ENCODE measurements at regions not wholly inside any gene's neighbourhood (a gene's known extent, or its start where the extent isn't known, plus 50 kb on each side); places are given as distances from the start of the nearest gene placed in this dataset.

DNA sequence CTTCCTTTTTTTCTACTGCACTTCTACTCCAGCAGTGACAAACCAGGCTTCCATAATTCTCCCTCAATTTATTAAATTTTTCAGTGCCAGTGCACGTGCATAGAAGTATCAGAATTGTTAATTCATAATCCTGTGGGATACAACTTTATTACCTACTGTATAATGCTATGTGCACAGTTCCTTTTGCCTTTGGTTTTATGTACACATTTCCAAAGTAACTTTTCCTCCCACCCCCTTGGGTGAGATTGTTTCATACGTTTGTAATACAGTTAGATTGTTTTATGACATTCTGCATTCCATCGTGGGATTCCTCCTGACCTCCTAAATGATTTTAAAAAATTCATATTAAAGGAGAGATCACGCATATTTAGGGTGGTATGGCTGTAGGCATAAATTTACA is 128.1 kb downstream of the TTC6 start:
- Mint-ChIP-seq H3K27me3 (ENCODE audit: low read depth, unreplicated experiment) (no peaks in the 10 kb centered on the region), H3K4me1 (ENCODE audit: low read depth, unreplicated experiment) (no peaks in the 10 kb centered on the region), H3K4me3 (ENCODE audit: unreplicated experiment) (no peak overlapping the region), H3K36me3 (ENCODE audit: low read depth, unreplicated experiment) (no peaks in the 10 kb centered on the region), H3K27ac (ENCODE audit: unreplicated experiment) (no peak overlapping the region), H3K9me3 (ENCODE audit: unreplicated experiment) (no peaks in the 10 kb centered on the region)
- H3K27ac ChIP-seq (ENCODE audit: low read depth, low read length) = no peak overlapping the region
- no peaks in the 10 kb centered on the region for H3K27me3 ChIP-seq (ENCODE audit: insufficient read depth, low read length)
- H3K79me2 ChIP-seq (ENCODE audit: insufficient read depth, low read length) = no peaks in the 10 kb centered on the region
- no peaks in the 10 kb centered on the region for H3K9me3 ChIP-seq (ENCODE audit: insufficient read depth, low read depth, low read length)
- no peak overlapping the region for H3K4me3 ChIP-seq (ENCODE audit: insufficient read depth, low read depth, low read length)
- no peak for FAIRE-seq
- H3K36me3 ChIP-seq (ENCODE audit: insufficient read depth, low read length) = no peaks in the 10 kb centered on the region
- DNase-seq (ENCODE audit: low read depth) = no peak
- no peaks in the 10 kb centered on the region for H3K4me1 ChIP-seq (ENCODE audit: insufficient read depth, low read length)
- TF ChIP-seq EZH2 (IDR thresholded peaks at IDR 0.05; ENCODE audit: insufficient read depth, low read length) = no peak
- TF ChIP-seq, protein P1, sequence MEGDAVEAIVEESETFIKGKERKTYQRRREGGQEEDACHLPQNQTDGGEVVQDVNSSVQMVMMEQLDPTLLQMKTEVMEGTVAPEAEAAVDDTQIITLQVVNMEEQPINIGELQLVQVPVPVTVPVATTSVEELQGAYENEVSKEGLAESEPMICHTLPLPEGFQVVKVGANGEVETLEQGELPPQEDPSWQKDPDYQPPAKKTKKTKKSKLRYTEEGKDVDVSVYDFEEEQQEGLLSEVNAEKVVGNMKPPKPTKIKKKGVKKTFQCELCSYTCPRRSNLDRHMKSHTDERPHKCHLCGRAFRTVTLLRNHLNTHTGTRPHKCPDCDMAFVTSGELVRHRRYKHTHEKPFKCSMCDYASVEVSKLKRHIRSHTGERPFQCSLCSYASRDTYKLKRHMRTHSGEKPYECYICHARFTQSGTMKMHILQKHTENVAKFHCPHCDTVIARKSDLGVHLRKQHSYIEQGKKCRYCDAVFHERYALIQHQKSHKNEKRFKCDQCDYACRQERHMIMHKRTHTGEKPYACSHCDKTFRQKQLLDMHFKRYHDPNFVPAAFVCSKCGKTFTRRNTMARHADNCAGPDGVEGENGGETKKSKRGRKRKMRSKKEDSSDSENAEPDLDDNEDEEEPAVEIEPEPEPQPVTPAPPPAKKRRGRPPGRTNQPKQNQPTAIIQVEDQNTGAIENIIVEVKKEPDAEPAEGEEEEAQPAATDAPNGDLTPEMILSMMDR (IDR thresholded peaks at IDR 0.05; ENCODE audit: insufficient read depth, low read depth, low read length) = no peak
- H3K9ac ChIP-seq (ENCODE audit: low read length) = no peak overlapping the region
- no peaks in the 10 kb centered on the region for H4K20me1 ChIP-seq (ENCODE audit: insufficient read depth, low read length)
- no peak overlapping the region for H3K4me2 ChIP-seq (ENCODE audit: low read length)
- no peak overlapping the region for H2AFZ ChIP-seq (ENCODE audit: low read depth, low read length)

- Histone ChIP-seq H3K27me3 (ENCODE audit: insufficient read depth, low read length) (no peaks in the 10 kb centered on the region), H3K4me1 (ENCODE audit: insufficient read depth, low read length) (no peaks in the 10 kb centered on the region), H3K79me2 (ENCODE audit: insufficient read depth, low read length) (no peaks in the 10 kb centered on the region), H2AFZ (ENCODE audit: low read depth, low read length) (no peak overlapping the region), H3K4me2 (ENCODE audit: low read length) (no peak overlapping the region), H3K9me3 (ENCODE audit: insufficient read depth, low read depth, low read length) (no peaks in the 10 kb centered on the region), H4K20me1 (ENCODE audit: insufficient read depth, low read length) (no peaks in the 10 kb centered on the region), H3K9ac (ENCODE audit: low read length) (no peak overlapping the region), H3K4me3 (ENCODE audit: insufficient read depth, low read depth, low read length) (no peak overlapping the region), H3K36me3 (ENCODE audit: insufficient read depth, low read length) (no peaks in the 10 kb centered on the region), H3K27ac (ENCODE audit: low read depth, low read length) (no peak overlapping the region)
- no peak for TF ChIP-seq EZH2 (IDR thresholded peaks at IDR 0.05; ENCODE audit: insufficient read depth, low read length)
- TF ChIP-seq, protein P1 (IDR thresholded peaks at IDR 0.05; ENCODE audit: insufficient read depth, low read depth, low read length) = no peak
- H3K36me3 Mint-ChIP-seq (ENCODE audit: low read depth, unreplicated experiment) = no peaks in the 10 kb centered on the region
- no peaks in the 10 kb centered on the region for H3K4me1 Mint-ChIP-seq (ENCODE audit: low read depth, unreplicated experiment)
- no peak overlapping the region for H3K4me3 Mint-ChIP-seq (ENCODE audit: unreplicated experiment)
- H3K27ac Mint-ChIP-seq (ENCODE audit: unreplicated experiment) = no peak overlapping the region
- FAIRE-seq = no peak
- no peak for DNase-seq (ENCODE audit: low read depth)
- H3K9me3 Mint-ChIP-seq (ENCODE audit: unreplicated experiment) = no peaks in the 10 kb centered on the region
- no peaks in the 10 kb centered on the region for H3K27me3 Mint-ChIP-seq (ENCODE audit: low read depth, unreplicated experiment)
Measured at GRCh38 chr14:37726708-37727107, 131.3 kb downstream of the TTC6 start.

- FAIRE-seq (no peak), DNase-seq (ENCODE audit: low read depth) (no peak)
- no peak overlapping the region for H3K4me2 ChIP-seq (ENCODE audit: low read length)
- no peaks in the 10 kb centered on the region for H4K20me1 ChIP-seq (ENCODE audit: insufficient read depth, low read length)
- Mint-ChIP-seq H3K9me3 (ENCODE audit: unreplicated experiment) (no peaks in the 10 kb centered on the region), H3K27me3 (ENCODE audit: low read depth, unreplicated experiment) (no peaks in the 10 kb centered on the region), H3K4me3 (ENCODE audit: unreplicated experiment) (no peak overlapping the region), H3K4me1 (ENCODE audit: low read depth, unreplicated experiment) (no peaks in the 10 kb centered on the region), H3K27ac (ENCODE audit: unreplicated experiment) (no peak overlapping the region), H3K36me3 (ENCODE audit: low read depth, unreplicated experiment) (no peaks in the 10 kb centered on the region)
- no peaks in the 10 kb centered on the region for H3K4me1 ChIP-seq (ENCODE audit: insufficient read depth, low read length)
- no peak for TF ChIP-seq EZH2 (IDR thresholded peaks at IDR 0.05; ENCODE audit: insufficient read depth, low read length)
- TF ChIP-seq, protein P1 (IDR thresholded peaks at IDR 0.05; ENCODE audit: insufficient read depth, low read depth, low read length) = no peak
- no peak overlapping the region for H3K27ac ChIP-seq (ENCODE audit: low read depth, low read length)
- H3K27me3 ChIP-seq (ENCODE audit: insufficient read depth, low read length) = no peaks in the 10 kb centered on the region
- H3K79me2 ChIP-seq (ENCODE audit: insufficient read depth, low read length) = no peaks in the 10 kb centered on the region
- H3K36me3 ChIP-seq (ENCODE audit: insufficient read depth, low read length) = no peaks in the 10 kb centered on the region
- no peak overlapping the region for H3K4me3 ChIP-seq (ENCODE audit: insufficient read depth, low read depth, low read length)
- no peaks in the 10 kb centered on the region for H3K9me3 ChIP-seq (ENCODE audit: insufficient read depth, low read depth, low read length)
- H2AFZ ChIP-seq (ENCODE audit: low read depth, low read length) = no peak overlapping the region
- no peak overlapping the region for H3K9ac ChIP-seq (ENCODE audit: low read length)
Measured at GRCh38 chr14:37729218-37729617, 133.8 kb downstream of the TTC6 start.

All from astrocyte (in vitro differentiated cells and primary cell).